Endothelial cell of umbilical vein (primary cell): ENCODE measurements at regions not wholly inside any gene's neighbourhood (a gene's known extent, or its start where the extent isn't known, plus 50 kb on each side); places are given as distances from the start of the nearest gene placed in this dataset.

ENCODE experiments used
- BruUV-seq: library from RNA; stranded (reverse); fragments of 400-500 nt; replicated peaks from 2 replicates; lab custom pipeline; 2021; lab: Mats Ljungman, UMichigan
- CTCF ChIA-PET: fragments of 300-600, 350-600 bp; sonication (Branson Sonifier 250); formaldehyde crosslinking; loops from one replicate; lab custom pipeline; 2021; ENCODE audit warnings: antibody characterized with exemption, inconsistent platforms; lab: Charles Lee
- POLR2A ChIA-PET: fragments of 300-600, 350-600 bp; sonication (Branson Sonifier 250); formaldehyde crosslinking; loops from one replicate; lab custom pipeline; 2021; ENCODE audit warnings: antibody characterized with exemption, inconsistent platforms; lab: Charles Lee
- DNase-seq: peaks from one replicate; pipeline ENCODE4 v3.0.0-alpha.2; 2011; ENCODE audit warnings: low read depth, low spot score
- FAIRE-seq: peaks from 2 replicates; lab custom pipeline; 2011; peaks lifted over from hg19 to GRCh38; lab: Jason Lieb, UNC
- H2AFZ ChIP-seq: 2 replicates; pipeline ENCODE4 v1.6.0; 2012; ENCODE audit warnings: low read depth, low read length, control low read depth, inconsistent platforms
- H3K27ac ChIP-seq: 2 replicates; pipeline ENCODE4 v1.5.1; 2011; ENCODE audit warnings: low read depth, mild to moderate bottlenecking, control low read depth, low read length, moderate library complexity; ENCODE audit not compliant: insufficient read depth
- H3K27me3 ChIP-seq, 2 experiments: 2 replicates each; pipeline versions ENCODE4 v1.6.0 to v1.6.1; 2011; ENCODE audit warnings: low read length in 2 of 2, mixed read lengths in 1 of 2; ENCODE audit not compliant: control insufficient read depth in 2 of 2, insufficient read depth in 2 of 2
- H3K36me3 ChIP-seq, 2 experiments: 2 replicates in 1 of 2; 3 replicates in 1 of 2; pipeline ENCODE4 v1.5.1; 2011; ENCODE audit warnings: low read length in 2 of 2, mild to moderate bottlenecking in 1 of 2, moderate library complexity in 1 of 2; ENCODE audit not compliant: control insufficient read depth in 2 of 2, insufficient read depth in 2 of 2; ENCODE audit errors: extremely low read depth in 1 of 2
- H3K4me1 ChIP-seq: 3 replicates; pipeline ENCODE4 v1.5.1; 2011; ENCODE audit warnings: mild to moderate bottlenecking, low read length; ENCODE audit not compliant: control insufficient read depth, insufficient read depth; ENCODE audit errors: extremely low read depth
- H3K4me2 ChIP-seq: 2 replicates; pipeline ENCODE4 v1.6.1; 2011; ENCODE audit warnings: low read length, control low read depth, mixed read lengths; ENCODE audit not compliant: insufficient read depth
- H3K4me3 ChIP-seq, 3 experiments: fragments of 200-600 bp in 1 of 3; sonication (generic), shearing (Covaris generic) in 1 of 3; replicated peaks in 1 of 3; 2 replicates each; pipeline ENCODE4 v1.5.1; 2011 to 2016; ENCODE audit warnings: control low read depth in 3 of 3, low read length in 3 of 3, mild to moderate bottlenecking in 2 of 3, inconsistent platforms in 1 of 3, low read depth in 1 of 3, moderate library complexity in 1 of 3; ENCODE audit not compliant: insufficient read depth in 1 of 3
- H3K79me2 ChIP-seq: 2 replicates; pipeline ENCODE4 v1.6.0; 2012; ENCODE audit warnings: low read length, inconsistent platforms; ENCODE audit not compliant: control insufficient read depth, insufficient read depth
- H3K9ac ChIP-seq: replicated peaks from 2 replicates; pipeline ENCODE3; 2011; ENCODE audit warnings: low read length, control low read depth; ENCODE audit not compliant: insufficient read depth; ENCODE audit errors: extremely low read depth
- H3K9me1 ChIP-seq: replicated peaks from 3 replicates; pipeline ENCODE4 v1.6.0; 2011; ENCODE audit warnings: mild to moderate bottlenecking, low read length; ENCODE audit not compliant: control insufficient read depth, insufficient read depth; ENCODE audit errors: extremely low read depth
- H3K9me3 ChIP-seq: replicated peaks from 2 replicates; pipeline ENCODE4 v1.5.1; 2012; ENCODE audit warnings: low read length, inconsistent platforms; ENCODE audit not compliant: control insufficient read depth, insufficient read depth
- H4K20me1 ChIP-seq: replicated peaks from 2 replicates; pipeline ENCODE3; 2011; ENCODE audit warnings: mild to moderate bottlenecking, low read length; ENCODE audit not compliant: control insufficient read depth, insufficient read depth; ENCODE audit errors: extremely low read depth
- EZH2 ChIP-seq: IDR thresholded peaks from 2 replicates; pipeline ENCODE4 v1.6.1; 2012; ENCODE audit warnings: borderline replicate concordance, low read depth, mild to moderate bottlenecking, moderate library complexity, low read length, inconsistent platforms; ENCODE audit not compliant: severe bottlenecking
- FOS ChIP-seq: IDR thresholded peaks from 2 replicates; pipeline ENCODE4 v1.6.1; 2011; ENCODE audit warnings: mild to moderate bottlenecking, low read length, moderate library complexity, borderline replicate concordance; ENCODE audit not compliant: insufficient read depth
- GATA2 ChIP-seq: IDR thresholded peaks from 2 replicates; pipeline ENCODE4 v1.7.0; 2011; ENCODE audit warnings: low read depth, mild to moderate bottlenecking, moderate library complexity, mixed read lengths, low read length; ENCODE audit not compliant: insufficient read length, insufficient read depth
- JUN ChIP-seq: IDR thresholded peaks from 2 replicates; pipeline ENCODE4 v1.6.1; 2011; ENCODE audit warnings: borderline replicate concordance, low read depth; ENCODE audit not compliant: insufficient read length, insufficient read depth
- MYC ChIP-seq: IDR thresholded peaks from one replicate; pipeline ENCODE4 v1.6.1; 2011; ENCODE audit warnings: mild to moderate bottlenecking, low read depth, low read length
- POLR2A ChIP-seq: IDR thresholded peaks from 2 replicates; pipeline ENCODE4 v1.6.1; 2012; ENCODE audit warnings: low read depth, mild to moderate bottlenecking, control low read depth, low read length
- POLR2AphosphoS5 ChIP-seq: IDR thresholded peaks from 2 replicates; pipeline ENCODE4 v1.6.1; 2012; ENCODE audit warnings: low read depth, mild to moderate bottlenecking, control low read depth, low read length, moderate library complexity; ENCODE audit not compliant: insufficient read depth
- dilution Hi-C: fragments of 300-500 bp; cut with MboI; formaldehyde crosslinking; loops from one replicate; pipeline ENCODE4 v1.15.0; 2019; ENCODE audit warnings: low sequenced_read_pairs; ENCODE audit not compliant: extremely low pct_ligation_motif_present
- intact Hi-C: fragments of 100-400 bp; cut with micrococcal nuclease; formaldehyde crosslinking; loops from one replicate; pipeline ENCODE4 v1.10.0; 2022
- TF ChIP-seq, protein P1 (sequence below), 2 donors: IDR thresholded peaks; 1 replicate in 1 of 2; 2 replicates in 1 of 2; pipeline ENCODE4 v1.5.1; 2011; ENCODE audit warnings: low read length in 2 of 2, mild to moderate bottlenecking in 2 of 2, moderate library complexity in 2 of 2, control low read depth in 1 of 2, inconsistent platforms in 1 of 2, low read depth in 1 of 2; ENCODE audit not compliant: insufficient read depth in 1 of 2; ENCODE audit errors: extremely low read depth in 1 of 2
- TF ChIP-seq, protein P2 (sequence below): IDR thresholded peaks from 2 replicates; pipeline ENCODE4 v1.6.1; 2011; ENCODE audit not compliant: insufficient read depth, insufficient read length

DNA sequence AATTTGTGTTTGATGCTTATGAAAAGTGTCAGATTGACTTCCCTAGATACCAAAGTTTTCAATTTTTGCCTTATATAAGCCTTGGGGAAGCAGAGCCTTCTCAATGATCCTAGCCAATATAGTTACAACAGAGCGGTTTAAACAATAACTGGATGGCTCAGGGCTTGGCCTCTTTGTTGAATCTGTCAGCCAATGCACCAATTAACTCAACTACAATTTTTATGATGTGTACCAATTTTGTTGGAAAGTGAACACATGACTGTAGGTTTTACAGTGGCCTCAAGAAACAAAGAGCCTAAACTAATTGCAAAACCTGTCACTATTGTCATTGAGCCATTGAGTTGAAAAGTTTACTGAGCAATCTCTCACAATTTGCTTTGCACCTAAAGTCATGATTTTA, 71.6 kb upstream of the RGS18 start:
- no peak for DNase-seq
- BruUV-seq, result no TSS peak
- no peak overlapping the region for H3K4me2 ChIP-seq
- FAIRE-seq, result no peak
- no peak overlapping the region for H2AFZ ChIP-seq
- intact Hi-C loops, result no loop called here
- no peaks in the 10 kb centered on the region for H3K9me3 ChIP-seq
- H3K27me3 ChIP-seq, result no peaks in the 10 kb centered on the region
- H3K4me1 ChIP-seq, result no peaks in the 10 kb centered on the region
- no peaks in the 10 kb centered on the region for H3K9me1 ChIP-seq
- H3K4me3 ChIP-seq, result no peak overlapping the region
- no peak overlapping the region for H3K9ac ChIP-seq
- H4K20me1 ChIP-seq, result no peaks in the 10 kb centered on the region
- ChIA-PET POLR2A (no interaction called here), CTCF (no interaction called here)
- TF ChIP-seq, protein P1, sequence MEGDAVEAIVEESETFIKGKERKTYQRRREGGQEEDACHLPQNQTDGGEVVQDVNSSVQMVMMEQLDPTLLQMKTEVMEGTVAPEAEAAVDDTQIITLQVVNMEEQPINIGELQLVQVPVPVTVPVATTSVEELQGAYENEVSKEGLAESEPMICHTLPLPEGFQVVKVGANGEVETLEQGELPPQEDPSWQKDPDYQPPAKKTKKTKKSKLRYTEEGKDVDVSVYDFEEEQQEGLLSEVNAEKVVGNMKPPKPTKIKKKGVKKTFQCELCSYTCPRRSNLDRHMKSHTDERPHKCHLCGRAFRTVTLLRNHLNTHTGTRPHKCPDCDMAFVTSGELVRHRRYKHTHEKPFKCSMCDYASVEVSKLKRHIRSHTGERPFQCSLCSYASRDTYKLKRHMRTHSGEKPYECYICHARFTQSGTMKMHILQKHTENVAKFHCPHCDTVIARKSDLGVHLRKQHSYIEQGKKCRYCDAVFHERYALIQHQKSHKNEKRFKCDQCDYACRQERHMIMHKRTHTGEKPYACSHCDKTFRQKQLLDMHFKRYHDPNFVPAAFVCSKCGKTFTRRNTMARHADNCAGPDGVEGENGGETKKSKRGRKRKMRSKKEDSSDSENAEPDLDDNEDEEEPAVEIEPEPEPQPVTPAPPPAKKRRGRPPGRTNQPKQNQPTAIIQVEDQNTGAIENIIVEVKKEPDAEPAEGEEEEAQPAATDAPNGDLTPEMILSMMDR (IDR thresholded peaks at IDR 0.05; ENCODE audit: extremely low read depth in 1 of 2, insufficient read depth in 1 of 2, low read depth in 1 of 2, low read length in 2 of 2), result no peak
- TF ChIP-seq POLR2AphosphoS5, result no peak
- no peak for TF ChIP-seq FOS
- no peak for TF ChIP-seq JUN
- TF ChIP-seq, protein P2, sequence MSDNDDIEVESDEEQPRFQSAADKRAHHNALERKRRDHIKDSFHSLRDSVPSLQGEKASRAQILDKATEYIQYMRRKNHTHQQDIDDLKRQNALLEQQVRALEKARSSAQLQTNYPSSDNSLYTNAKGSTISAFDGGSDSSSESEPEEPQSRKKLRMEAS, result no peak
- no peak for TF ChIP-seq EZH2
- TF ChIP-seq GATA2, result no peak
- no peak for TF ChIP-seq MYC
- TF ChIP-seq POLR2A, result no peak
- no peaks in the 10 kb centered on the region for H3K36me3 ChIP-seq
- H3K27ac ChIP-seq, result no peak overlapping the region
- H3K79me2 ChIP-seq, result no peaks in the 10 kb centered on the region
- dilution Hi-C loops, result no loop called here
